Hindlimb muscle (tissue), 1 donor: ENCODE measurements at regions not wholly inside any gene's neighbourhood (a gene's known extent, or its start where the extent isn't known, plus 50 kb on each side); places are given as distances from the start of the nearest gene placed in this dataset.
"Not testable (repeated sequence)": the region's sequence is repeated elsewhere in the genome, so short reads cannot be mapped to it uniquely, and the experiment has no call there.

Source experiments
- DNase-seq: peaks from one replicate; pipeline ENCODE4 v3.0.0-alpha.2; 2013

DNA sequence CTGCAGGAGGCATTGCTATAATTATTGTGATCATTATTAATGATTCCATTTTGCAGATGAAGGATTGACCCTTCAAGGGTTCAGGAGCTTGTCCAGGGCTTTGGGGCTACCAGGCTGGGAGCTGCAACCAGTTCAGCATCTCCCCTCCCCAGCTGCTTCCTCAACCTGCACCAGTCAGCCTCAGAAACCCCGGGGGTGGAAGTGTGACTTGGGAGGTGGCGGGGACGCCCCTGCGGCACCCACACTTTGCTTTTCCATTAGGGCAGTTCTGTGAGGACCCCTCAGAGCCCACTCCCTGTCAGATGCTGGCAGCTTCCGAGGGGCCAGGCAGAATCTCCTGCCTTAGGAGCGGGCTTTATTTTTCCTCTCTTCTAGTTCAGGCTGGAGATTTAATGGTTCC is 85.6 kb downstream of the OLFM1 start:
- no peak for DNase-seq

DNA sequence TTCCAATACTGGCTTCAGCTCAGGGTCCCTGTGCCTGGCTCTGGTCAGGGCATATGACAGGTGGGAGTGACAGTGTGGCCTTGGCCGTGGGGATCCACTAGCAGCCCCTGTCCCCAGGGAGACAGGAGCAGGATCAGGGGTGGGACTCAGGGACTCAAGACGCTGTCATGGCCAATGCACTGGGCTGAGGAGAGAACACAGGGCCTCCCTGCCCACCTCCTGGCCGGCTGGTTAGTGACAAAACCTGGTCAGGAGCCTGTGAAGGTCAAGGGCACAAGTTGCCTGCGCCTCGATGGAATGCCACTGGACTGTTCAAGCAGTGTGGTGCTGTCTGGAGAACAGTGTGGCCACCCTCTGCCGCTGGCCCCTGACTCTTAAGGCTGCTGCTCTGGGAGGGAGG is 86.8 kb downstream of the OLFM1 start:
- no peak for DNase-seq

- no peak for DNase-seq
These were observed 87.5 kb downstream of the OLFM1 start for GRCh38 chr9:135174981-135175380.

GRCh38 chr9:135176284-135176683 is 88.8 kb downstream of the OLFM1 start:
- no peak for DNase-seq

- DNase-seq: not testable (repeated sequence)
These were observed 90.1 kb downstream of the OLFM1 start for GRCh38 chr9:135177562-135177961.

GRCh38 chr9:135178498-135178897 is 91.0 kb downstream of the OLFM1 start:
- DNase-seq: peak; percentile 11

DNA sequence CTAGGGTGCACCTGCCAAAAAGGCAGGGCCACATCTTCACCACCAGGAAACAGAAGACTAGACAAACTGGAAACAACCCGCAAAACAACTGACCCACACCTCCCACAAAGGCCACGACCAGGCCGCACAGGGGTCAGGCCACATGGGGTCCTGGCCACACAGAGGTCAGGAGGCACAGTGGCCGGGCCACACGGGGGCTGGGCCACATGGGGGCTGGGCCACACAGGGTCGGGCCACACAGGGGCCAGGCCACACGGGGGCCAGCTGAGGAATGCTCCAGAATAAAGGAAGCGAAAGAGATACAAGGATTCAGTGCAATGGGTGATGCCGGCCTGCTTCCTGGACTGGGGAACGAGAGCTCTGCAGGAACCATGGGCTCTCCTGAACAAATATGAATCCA is 91.6 kb downstream of the OLFM1 start:
- no peak for DNase-seq

DNA sequence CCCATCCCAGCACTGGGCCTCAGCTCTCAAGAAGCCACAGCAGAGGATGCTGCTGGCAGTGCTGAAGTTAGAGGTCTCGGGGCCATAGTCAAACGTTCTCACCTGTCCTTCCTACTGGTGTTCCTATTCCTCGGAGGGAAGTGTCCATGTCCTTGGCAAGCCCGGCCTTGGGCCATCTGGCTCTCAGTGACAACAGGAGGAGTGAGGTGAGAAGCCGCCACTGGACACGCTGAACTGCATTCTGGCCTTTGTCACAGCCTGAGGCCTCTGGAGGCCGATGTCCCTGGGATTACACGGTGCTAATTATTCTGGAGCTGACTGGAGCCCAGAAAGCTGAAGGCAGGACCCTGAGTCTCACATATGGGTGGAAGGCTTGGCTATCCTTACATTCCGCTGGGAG is 92.5 kb downstream of the OLFM1 start:
- no peak for DNase-seq

- DNase-seq: no peak
These were observed 93.1 kb downstream of the OLFM1 start for GRCh38 chr9:135180586-135180985.

GRCh38 chr9:135181336-135181735 is 93.9 kb downstream of the OLFM1 start:
- DNase-seq: no peak

- DNase-seq: not testable (repeated sequence)
These were observed 94.4 kb downstream of the OLFM1 start for GRCh38 chr9:135181841-135182240.

DNA sequence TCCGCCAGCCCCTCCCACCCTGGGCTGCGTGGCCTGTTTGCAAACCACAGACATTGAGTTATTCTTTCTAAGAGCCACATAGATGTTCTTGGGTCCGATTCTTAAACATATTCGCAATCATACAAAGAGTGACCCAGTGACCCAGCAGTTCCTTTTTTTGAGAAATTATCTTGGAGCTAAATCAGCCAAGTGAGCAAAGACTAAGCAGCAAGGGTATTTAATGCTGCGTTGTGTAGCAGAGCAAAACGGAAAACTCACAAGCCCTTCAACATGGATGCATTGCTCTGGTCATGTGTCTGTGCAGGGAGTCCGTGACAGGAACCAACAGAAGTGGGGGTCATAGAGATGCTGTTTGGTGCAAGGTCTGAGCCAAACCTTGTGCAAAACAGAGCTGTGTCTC is 95.6 kb downstream of the OLFM1 start:
- DNase-seq: no peak

DNA sequence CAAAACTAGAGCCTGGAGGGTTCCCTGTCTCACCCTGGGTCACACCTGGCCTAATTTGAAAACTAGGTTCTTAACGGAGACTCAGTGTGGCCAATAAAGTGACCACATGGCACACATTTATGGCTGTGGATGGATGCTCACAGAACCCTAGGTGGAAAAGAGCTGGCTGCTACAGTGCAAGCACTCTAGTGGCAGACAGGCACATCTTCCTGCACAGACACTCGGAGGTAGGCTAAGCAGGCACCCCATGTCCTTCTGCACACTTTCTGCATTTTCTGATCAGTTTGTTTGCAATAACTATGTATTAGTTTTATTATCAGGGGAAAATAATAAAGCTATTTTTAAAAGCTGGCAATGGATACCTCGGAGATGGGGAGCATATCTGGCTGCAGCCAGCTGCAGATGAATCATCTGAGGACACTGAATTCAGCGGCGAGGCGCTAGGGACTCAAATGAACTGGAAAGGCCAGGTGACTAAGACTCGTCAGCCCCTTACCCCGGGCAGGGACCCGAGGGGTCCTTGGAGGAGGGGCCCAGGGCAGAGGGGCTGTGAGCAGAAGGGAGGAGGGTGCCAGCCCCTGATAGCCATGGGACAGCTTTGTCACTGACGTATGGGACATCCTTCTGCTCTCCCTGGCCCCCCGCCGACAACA is 96.2 kb downstream of the OLFM1 start:
- DNase-seq: no peak

DNA sequence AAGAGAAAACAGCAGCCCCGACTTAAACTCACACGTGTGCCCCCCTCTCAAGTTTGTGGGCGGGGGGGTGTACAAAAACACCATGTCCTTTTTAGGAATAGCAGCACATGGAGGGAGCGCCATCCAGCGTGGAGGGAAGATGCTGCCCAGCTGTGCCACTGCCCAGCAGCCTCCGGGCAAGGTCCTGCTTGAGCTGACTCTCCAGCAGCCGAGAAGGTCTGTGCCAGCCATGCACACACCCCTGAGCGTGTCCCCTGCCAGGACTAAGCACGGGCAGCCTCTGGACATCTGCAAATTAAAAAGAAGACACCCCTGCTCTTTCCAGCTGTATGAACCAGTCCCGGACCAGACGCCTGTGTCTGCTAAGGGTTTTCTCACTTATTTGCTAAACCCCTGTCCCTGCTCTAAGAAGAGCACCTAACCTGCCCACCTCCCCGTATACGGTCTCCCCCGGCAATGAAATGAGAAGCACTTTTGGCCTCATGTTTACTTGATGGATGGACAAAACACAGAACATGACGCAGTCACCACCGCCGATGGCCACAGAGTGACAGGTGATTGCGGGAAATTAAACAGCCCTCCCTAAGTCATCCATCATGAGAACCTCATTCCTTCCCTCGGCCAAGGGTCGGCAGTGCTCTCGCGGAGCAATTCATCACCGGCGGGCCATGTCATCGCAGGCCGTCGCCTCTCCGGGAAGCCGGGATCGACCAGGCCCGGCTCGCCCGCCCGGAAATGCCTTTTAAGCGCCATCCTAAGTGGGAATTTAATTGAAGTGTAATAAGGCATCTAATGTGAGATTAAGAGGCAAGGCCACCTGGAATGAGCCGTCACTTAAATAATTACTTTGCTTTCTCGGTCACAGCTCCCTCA is 96.9 kb downstream of the OLFM1 start:
- DNase-seq: no peak

GRCh38 chr9:135185060-135185459 is 97.6 kb downstream of the OLFM1 start:
- DNase-seq: no peak

- DNase-seq: no peak
These were observed 99.0 kb downstream of the OLFM1 start for GRCh38 chr9:135186248-135187164.

DNA sequence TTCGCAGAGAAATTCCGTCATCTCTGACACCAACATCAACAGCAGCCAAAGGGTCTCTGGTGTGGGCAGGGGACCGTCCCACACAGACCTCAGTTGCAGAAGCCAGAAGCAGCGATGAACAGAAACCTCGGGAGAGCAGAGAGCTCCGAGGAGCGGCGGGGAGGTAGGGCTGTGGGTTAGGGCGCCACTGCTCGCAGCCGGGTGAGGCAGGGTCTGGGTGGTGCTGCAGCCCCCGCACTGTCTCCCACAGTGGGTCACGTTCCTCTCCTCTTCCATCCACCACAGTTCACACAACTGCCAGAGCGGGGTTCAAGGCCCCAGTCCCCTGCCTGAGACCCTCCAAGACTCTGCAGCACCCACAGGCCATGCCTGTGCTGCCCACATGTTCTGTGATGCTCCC is 99.9 kb downstream of the OLFM1 start:
- no peak for DNase-seq

DNA sequence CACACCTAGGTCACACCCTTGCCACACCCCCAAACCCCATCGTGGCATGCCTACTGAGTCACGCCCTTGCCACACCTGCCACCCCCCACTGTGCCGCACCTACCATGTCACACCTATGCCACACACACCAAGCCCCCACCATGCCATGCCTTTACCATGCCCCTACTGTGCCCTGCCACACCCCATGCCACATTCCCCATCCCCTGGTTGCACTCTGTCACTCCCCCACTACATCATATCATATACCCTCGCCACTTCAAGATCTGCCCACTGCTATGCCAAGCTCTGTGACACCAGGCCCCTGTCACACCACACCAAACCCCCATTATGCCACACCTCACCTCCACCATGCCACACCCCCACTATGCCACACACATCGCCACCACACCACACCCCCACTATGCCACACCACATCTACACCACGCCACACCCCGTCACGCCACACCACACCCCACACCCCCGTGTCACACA is 101.2 kb downstream of the OLFM1 start:
- no peak for DNase-seq

DNA sequence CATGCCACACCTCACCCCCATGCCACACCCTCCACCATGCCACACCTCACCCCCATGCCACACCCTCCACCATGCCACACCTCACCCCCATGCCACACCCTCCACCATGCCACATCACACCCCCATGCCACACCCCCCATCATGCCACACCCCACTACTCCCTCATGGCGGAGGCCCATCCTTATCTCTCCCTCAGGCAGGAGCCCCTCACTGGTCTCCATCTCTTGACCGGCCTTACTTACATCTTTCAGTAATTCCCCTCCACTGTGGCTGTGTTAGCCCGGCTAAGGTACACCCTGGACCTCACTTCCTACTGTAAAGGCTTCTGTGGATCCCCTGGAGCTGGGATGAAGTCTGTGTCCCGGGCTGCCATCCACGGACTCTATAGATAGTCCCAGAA is 102.0 kb downstream of the OLFM1 start:
- DNase-seq: no peak

GRCh38 chr9:135190789-135191577 is 103.5 kb downstream of the OLFM1 start:
- no peak for DNase-seq

GRCh38 chr9:135192686-135193085 is 105.2 kb downstream of the OLFM1 start:
- DNase-seq: no peak

DNA sequence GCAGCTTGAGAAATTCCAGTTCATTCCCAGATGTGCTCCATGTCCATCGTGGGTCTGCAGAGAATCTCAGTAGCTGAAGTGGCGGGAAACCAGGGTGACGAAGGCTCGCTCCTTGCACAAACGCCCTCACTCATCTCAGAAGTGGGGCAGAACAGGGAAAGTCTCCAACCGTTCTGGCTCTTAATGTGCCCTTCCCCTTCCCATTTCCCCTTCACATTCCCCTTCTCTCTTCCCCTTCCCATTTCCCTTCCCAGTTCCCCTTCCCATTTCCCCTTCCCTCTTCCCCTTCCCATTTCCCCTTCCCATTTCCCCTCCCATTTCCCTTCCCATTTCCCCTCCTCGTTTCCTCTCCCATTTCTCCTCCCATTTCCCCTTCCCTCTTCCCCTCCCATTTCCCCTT is 108.5 kb downstream of the OLFM1 start:
- not testable (repeated sequence) for DNase-seq
